Prostate gland (tissue), 1 donor: ENCODE measurements at regions not wholly inside any gene's neighbourhood (a gene's known extent, or its start where the extent isn't known, plus 50 kb on each side); places are given as distances from the start of the nearest gene placed in this dataset.

Source experiments
- POLR2A ChIP-seq: fragments of 450-650 bp; IDR thresholded peaks from one replicate; pipeline ENCODE4 v1.6.1; 2016; ENCODE audit warnings: antibody characterized with exemption, mild to moderate bottlenecking
- POLR2AphosphoS5 ChIP-seq: sonication (generic); formaldehyde crosslinking; IDR thresholded peaks from one replicate; pipeline ENCODE4 v1.6.1; 2017; ENCODE audit warnings: antibody characterized with exemption

DNA sequence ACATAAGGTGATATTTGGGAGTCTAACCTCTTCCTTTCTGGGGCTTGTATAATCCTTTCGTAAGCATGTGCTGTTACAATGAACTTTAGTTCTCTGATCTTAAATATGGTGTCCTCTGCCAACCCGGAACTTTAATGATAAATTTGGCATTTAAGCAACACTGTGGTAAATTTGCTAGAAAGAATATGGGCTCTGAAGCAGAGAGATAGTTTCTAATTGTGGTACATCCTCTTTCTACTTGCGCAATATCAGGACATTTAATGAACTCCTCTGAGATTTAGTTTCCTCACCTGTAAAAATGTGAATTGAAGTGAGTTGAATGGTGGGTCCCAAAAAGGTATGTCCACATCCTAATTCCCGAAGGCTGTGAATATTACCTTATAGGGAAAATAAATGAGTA lies 364.7 kb downstream of the CAAP1 start:
- TF ChIP-seq POLR2AphosphoS5, result no peak
- no peak for TF ChIP-seq POLR2A
